Gastroesophageal sphincter (tissue), 4 donors: ENCODE measurements at regions not wholly inside any gene's neighbourhood (a gene's known extent, or its start where the extent isn't known, plus 50 kb on each side); places are given as distances from the start of the nearest gene placed in this dataset.
"Not testable (repeated sequence)": the region's sequence is repeated elsewhere in the genome, so short reads cannot be mapped to it uniquely, and the experiment has no call there.

Experiments used
- ATAC-seq: fragments of 150-250 bp; one replicate; pipeline ENCODE4 v1.9.1; 2016; ENCODE audit warnings: mild to moderate bottlenecking, moderate library complexity
- H3K27ac ChIP-seq, 4 donors: fragments of 200-600 bp; sonication (generic) in 3 of 4; 1 replicate in 3 of 4; 2 replicates in 1 of 4; pipeline ENCODE4 v1.5.1; 2016 to 2019
- H3K27me3 ChIP-seq: fragments of 200-600 bp; sonication (generic); one replicate; pipeline ENCODE4 v1.5.1; 2019
- H3K36me3 ChIP-seq, 2 donors: fragments of 200-600 bp; sonication (generic); one replicate each; pipeline ENCODE4 v1.5.1; 2019; ENCODE audit warnings: control low read depth in 1 of 2
- H3K4me1 ChIP-seq, 3 donors: fragments of 200-600 bp; sonication (generic); 1 replicate in 2 of 3; 2 replicates in 1 of 3; pipeline ENCODE4 v1.5.1; 2016 to 2019; ENCODE audit warnings: control low read depth in 2 of 3
- H3K4me3 ChIP-seq, 2 donors: fragments of 200-600 bp; sonication (generic); one replicate each; pipeline ENCODE4 v1.5.1; 2019; ENCODE audit warnings: mild to moderate bottlenecking in 1 of 2, moderate library complexity in 1 of 2
- H3K9me3 ChIP-seq, 3 donors: fragments of 200-600 bp; sonication (generic); one replicate each; pipeline ENCODE4 v1.5.1; 2017 to 2019; ENCODE audit warnings: control low read depth in 2 of 3
- CTCF ChIP-seq, 4 experiments: fragments of 200-600 bp in 2 of 4; fragments of 450-650 bp in 2 of 4; sonication (generic) in 1 of 4; IDR thresholded peaks; one replicate each; pipeline ENCODE4 v1.5.1; 2017 to 2019; ENCODE audit warnings: antibody characterized with exemption in 4 of 4, mild to moderate bottlenecking in 2 of 4, moderate library complexity in 2 of 4
- EP300 ChIP-seq: sonication (generic); formaldehyde crosslinking; IDR thresholded peaks from one replicate; pipeline ENCODE4 v1.6.1; 2017; ENCODE audit warnings: antibody characterized with exemption, mild to moderate bottlenecking
- POLR2A ChIP-seq, 2 donors: fragments of 450-650 bp; IDR thresholded peaks; one replicate each; pipeline ENCODE4 v1.6.1; 2017; ENCODE audit warnings: antibody characterized with exemption in 2 of 2, mild to moderate bottlenecking in 2 of 2, moderate library complexity in 1 of 2
- POLR2AphosphoS5 ChIP-seq: sonication (generic); formaldehyde crosslinking; IDR thresholded peaks from one replicate; pipeline ENCODE4 v1.6.1; 2017; ENCODE audit warnings: antibody characterized with exemption
- WGBS, 2 donors: methylation state at CpG; one replicate each; pipeline ENCODE4 v1.1.5; 2018; ENCODE audit warnings: low coverage in 1 of 2; 5-methylcytosine and 5-hydroxymethylcytosine counted together

- TF ChIP-seq POLR2A (IDR thresholded peaks at IDR 0.05) (no peak), POLR2AphosphoS5 (no peak), CTCF (IDR thresholded peaks at IDR 0.05) (no peak), EP300 (no peak)
- ATAC-seq, result no peak
- no peak overlapping the region for H3K4me3 ChIP-seq
- no peaks in the 10 kb centered on the region for H3K36me3 ChIP-seq
- no peak overlapping the region for H3K27ac ChIP-seq
- H3K9me3 ChIP-seq, result peaks cover 0 to 11% (median 0%) of the 10 kb centered on the region in 3 donors
- H3K27me3 ChIP-seq, result no peaks in the 10 kb centered on the region
- 40 to 43% methylated on average over 6 to 8 of the region's 13 CpGs for WGBS, 2 donors
- no peaks in the 10 kb centered on the region for H3K4me1 ChIP-seq
Measured at GRCh38 chr21:31592963-31593560, 66.4 kb upstream of the SOD1 start.

- TF ChIP-seq POLR2A (IDR thresholded peaks at IDR 0.05) (no peak), EP300 (no peak), POLR2AphosphoS5 (no peak), CTCF (IDR thresholded peaks at IDR 0.05) (no peak)
- H3K4me3 ChIP-seq, result no peak overlapping the region
- H3K36me3 ChIP-seq, result no peaks in the 10 kb centered on the region
- H3K9me3 ChIP-seq, result peaks cover 0 to 11% (median 0%) of the 10 kb centered on the region in 3 donors
- H3K27me3 ChIP-seq, result no peaks in the 10 kb centered on the region
- H3K4me1 ChIP-seq, result no peaks in the 10 kb centered on the region
- H3K27ac ChIP-seq, result no peak overlapping the region
- 63% methylated on average over 3 of the region's 3 CpGs; no CpG with 5 or more reads in 1 of the 2 donors for WGBS, 2 donors
- no peak for ATAC-seq
Measured at GRCh38 chr21:31592516-31592915, 67.0 kb upstream of the SOD1 start.

GRCh38 chr21:31589820-31590219 lies 69.7 kb upstream of the SOD1 start:
- 79 to 90% methylated on average over 3 of the region's 3 CpGs for WGBS, 2 donors
- H3K36me3 ChIP-seq, result no peaks in the 10 kb centered on the region
- no peaks in the 10 kb centered on the region for H3K4me1 ChIP-seq
- no peaks in the 10 kb centered on the region for H3K9me3 ChIP-seq
- TF ChIP-seq CTCF (IDR thresholded peaks at IDR 0.05), result no peak
- TF ChIP-seq EP300, result no peak
- TF ChIP-seq POLR2AphosphoS5, result no peak
- TF ChIP-seq POLR2A (IDR thresholded peaks at IDR 0.05), result no peak
- no peaks in the 10 kb centered on the region for H3K27me3 ChIP-seq
- H3K4me3 ChIP-seq, result no peak overlapping the region
- H3K27ac ChIP-seq, result no peak overlapping the region
- no peak for ATAC-seq

- no peak for ATAC-seq
- H3K4me1 ChIP-seq, result no peaks in the 10 kb centered on the region
- H3K27me3 ChIP-seq, result no peaks in the 10 kb centered on the region
- 55 to 66% methylated on average over 6 of the region's 6 CpGs for WGBS, 2 donors
- no peaks in the 10 kb centered on the region for H3K36me3 ChIP-seq
- H3K4me3 ChIP-seq, result no peak overlapping the region
- no peak for TF ChIP-seq EP300
- no peak for TF ChIP-seq POLR2A (IDR thresholded peaks at IDR 0.05)
- TF ChIP-seq CTCF (IDR thresholded peaks at IDR 0.05), result no peak
- no peak for TF ChIP-seq POLR2AphosphoS5
- H3K27ac ChIP-seq, result no peak overlapping the region
- no peaks in the 10 kb centered on the region for H3K9me3 ChIP-seq
Measured at GRCh38 chr21:31586118-31586517, 73.4 kb upstream of the SOD1 start.

GRCh38 chr21:31583937-31584336 lies 75.6 kb upstream of the SOD1 start:
- WGBS, 2 donors, result 76% methylated on average over 5 of the region's 9 CpGs; no CpG with 5 or more reads in 1 of the 2 donors
- not testable (repeated sequence) for H3K4me3 ChIP-seq, H3K27ac ChIP-seq, H3K4me1 ChIP-seq, H3K9me3 ChIP-seq, ATAC-seq, H3K36me3 ChIP-seq, H3K27me3 ChIP-seq
